ENCODE measurements at regions not wholly inside any gene's neighbourhood (a gene's known extent, or its start where the extent isn't known, plus 50 kb on each side); places are given as distances from the start of the nearest gene placed in this dataset.

- no peak overlapping the region for H3K4me3 ChIP-seq
- H3K27ac ChIP-seq = no peak overlapping the region
- WGBS, 4 donors = 83 to 92% (median 88%) methylated on average over 6 of the region's 6 CpGs
- TF ChIP-seq CTCF (IDR thresholded peaks at IDR 0.05) (no peak), POLR2A (IDR thresholded peaks at IDR 0.05) (no peak)
- intact Hi-C loops (cut with DNase I) = no loop called here
- DNase-seq = no peak
- H3K36me3 ChIP-seq (replicated peaks in 1 of 2) = no peaks in the 10 kb centered on the region
- no peaks in the 10 kb centered on the region for H3K27me3 ChIP-seq
- no peaks in the 10 kb centered on the region for H3K9me3 ChIP-seq (replicated peaks in 1 of 3)
- no peaks in the 10 kb centered on the region for H3K4me1 ChIP-seq (replicated peaks in 1 of 2)
These were observed 399.6 kb downstream of the TUSC7 start for GRCh38 chr3:117109178-117109577.

- no peaks in the 10 kb centered on the region for H3K4me1 ChIP-seq (replicated peaks in 1 of 2)
- TF ChIP-seq CTCF (IDR thresholded peaks at IDR 0.05) (no peak), POLR2A (IDR thresholded peaks at IDR 0.05) (no peak)
- no peak overlapping the region for H3K27ac ChIP-seq
- intact Hi-C loops (cut with DNase I) = no loop called here
- no peak overlapping the region for H3K4me3 ChIP-seq
- DNase-seq = no peak
- no peaks in the 10 kb centered on the region for H3K9me3 ChIP-seq (replicated peaks in 1 of 3)
- no peaks in the 10 kb centered on the region for H3K27me3 ChIP-seq
- no peaks in the 10 kb centered on the region for H3K36me3 ChIP-seq (replicated peaks in 1 of 2)
- 93 to 95% (median 94%) methylated on average over 5 of the region's 5 CpGs for WGBS, 4 donors
These were observed 405.1 kb downstream of the TUSC7 start for GRCh38 chr3:117114517-117115265.

GRCh38 chr3:117117188-117117936 is 407.8 kb downstream of the TUSC7 start:
- H3K4me1 ChIP-seq (replicated peaks in 1 of 2) = no peaks in the 10 kb centered on the region
- no peak for DNase-seq
- no peaks in the 10 kb centered on the region for H3K27me3 ChIP-seq
- H3K27ac ChIP-seq = no peak overlapping the region
- intact Hi-C loops (cut with DNase I) = no loop called here
- TF ChIP-seq POLR2A (IDR thresholded peaks at IDR 0.05) (no peak), CTCF (IDR thresholded peaks at IDR 0.05) (no peak)
- H3K36me3 ChIP-seq (replicated peaks in 1 of 2) = no peaks in the 10 kb centered on the region
- H3K9me3 ChIP-seq (replicated peaks in 1 of 3) = no peaks in the 10 kb centered on the region
- 86 to 90% (median 87%) methylated on average over 2 of the region's 2 CpGs for WGBS, 4 donors
- no peak overlapping the region for H3K4me3 ChIP-seq

GRCh38 chr3:117118604-117119003 is 409.0 kb downstream of the TUSC7 start:
- intact Hi-C loops (cut with DNase I) = no loop called here
- no peak overlapping the region for H3K4me3 ChIP-seq
- H3K27me3 ChIP-seq = no peaks in the 10 kb centered on the region
- DNase-seq = no peak
- 97 to 100% (median 98%) methylated on average over 1 of the region's 1 CpG for WGBS, 4 donors
- no peak overlapping the region for H3K27ac ChIP-seq
- peaks cover 0 to 5% of the 10 kb centered on the region in 2 donors for H3K4me1 ChIP-seq (replicated peaks in 1 of 2)
- no peaks in the 10 kb centered on the region for H3K9me3 ChIP-seq (replicated peaks in 1 of 3)
- H3K36me3 ChIP-seq (replicated peaks in 1 of 2) = no peaks in the 10 kb centered on the region
- no peak for TF ChIP-seq POLR2A (IDR thresholded peaks at IDR 0.05)
- TF ChIP-seq CTCF (IDR thresholded peaks at IDR 0.05) = no peak

Measured in adrenal gland (tissue), 9 donors.